GM18873 (cell line): ENCODE measurements at regions not wholly inside any gene's neighbourhood (a gene's known extent, or its start where the extent isn't known, plus 50 kb on each side); places are given as distances from the start of the nearest gene placed in this dataset.
"Not testable (repeated sequence)": the region's sequence is repeated elsewhere in the genome, so short reads cannot be mapped to it uniquely, and the experiment has no call there.

Source experiments
- ATAC-seq: cut with Tn5 transposase; IDR thresholded peaks from one replicate; pipeline ENCODE4 v1.9.1; 2021; ENCODE audit warnings: mild to moderate bottlenecking, moderate library complexity, moderate number of reproducible peaks; ENCODE audit not compliant: unreplicated experiment, low FRiP score

DNA sequence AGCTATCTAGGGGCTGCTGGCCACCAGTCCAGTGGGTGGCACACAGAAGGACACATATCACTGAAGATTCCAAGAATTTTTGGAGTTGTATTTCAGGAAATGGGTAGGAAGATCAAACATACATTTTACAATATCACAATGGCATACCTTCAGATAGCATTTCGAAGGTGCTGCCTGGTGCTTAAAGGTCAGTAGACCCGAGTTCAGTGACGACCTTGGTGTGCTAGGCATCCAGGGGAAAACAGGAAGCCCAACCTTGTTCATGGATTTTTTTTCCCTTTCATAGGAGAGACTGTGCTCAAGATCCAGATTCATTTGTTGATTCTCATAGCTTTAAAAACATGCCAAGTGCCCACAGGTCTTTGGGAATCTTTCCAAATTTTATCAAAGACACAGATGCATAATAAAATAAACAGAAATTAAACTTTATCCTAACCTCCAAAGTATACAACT is 51.0 kb upstream of the RCBTB2 start:
- no peak for ATAC-seq

DNA sequence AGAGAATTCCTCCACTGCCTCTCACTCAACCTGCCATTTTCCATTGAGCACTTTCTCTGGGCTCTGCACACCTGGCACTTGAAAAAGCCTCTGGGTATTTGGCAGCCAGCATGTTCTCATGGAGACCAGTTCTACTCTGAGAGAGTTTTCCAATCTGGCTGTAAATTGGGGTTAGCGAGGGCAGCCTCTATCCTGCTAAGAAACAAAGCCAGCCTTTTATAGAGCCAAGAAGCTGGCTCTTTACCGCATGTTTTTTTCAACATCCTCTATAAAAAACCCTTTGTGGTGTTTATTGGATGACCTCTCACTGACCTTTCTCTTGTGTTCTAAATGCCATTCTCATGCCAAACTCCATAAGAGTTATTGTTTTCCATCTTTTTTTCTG is 52.6 kb upstream of the RCBTB2 start:
- no peak for ATAC-seq

- no peak for ATAC-seq
These were observed 53.8 kb upstream of the RCBTB2 start for GRCh38 chr13:48586591-48587103.

- ATAC-seq = no peak
These were observed 55.2 kb upstream of the RCBTB2 start for GRCh38 chr13:48588120-48588519.

DNA sequence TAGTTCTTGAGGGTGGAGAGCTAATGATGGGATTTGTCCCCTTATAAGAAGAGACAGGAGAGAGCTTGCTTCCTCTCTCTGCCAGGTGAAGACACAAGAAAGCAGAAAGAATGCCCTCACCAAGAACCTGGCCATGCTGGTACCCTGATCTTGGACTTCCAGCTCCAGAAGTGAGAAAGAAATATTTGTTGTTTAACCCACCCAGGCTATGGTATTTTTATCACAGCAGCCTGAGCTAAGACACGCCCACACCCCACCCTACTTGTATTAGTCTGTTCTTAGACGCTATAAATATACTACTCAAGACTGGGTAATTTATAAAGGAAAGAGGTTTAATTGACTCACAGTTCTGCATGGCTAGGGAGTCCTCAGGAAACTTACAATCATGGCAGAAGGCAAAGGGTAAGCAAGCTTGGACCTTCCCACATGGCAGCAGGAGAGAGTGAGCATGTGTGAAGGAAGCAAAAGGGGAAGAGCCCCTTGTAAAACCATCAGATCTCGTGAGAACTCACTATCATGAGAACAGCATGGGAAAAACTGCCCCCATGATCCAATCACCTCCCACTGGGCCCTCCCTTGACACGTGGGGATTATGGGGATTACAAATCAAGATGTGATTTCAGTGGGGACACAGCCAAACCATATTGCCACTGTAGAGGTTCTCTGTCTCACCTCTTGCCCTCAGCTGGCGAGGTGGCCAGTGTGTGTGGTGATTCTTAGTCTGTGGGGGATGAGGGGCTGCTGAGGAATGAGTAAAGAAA is 57.4 kb upstream of the RCBTB2 start:
- no peak for ATAC-seq

DNA sequence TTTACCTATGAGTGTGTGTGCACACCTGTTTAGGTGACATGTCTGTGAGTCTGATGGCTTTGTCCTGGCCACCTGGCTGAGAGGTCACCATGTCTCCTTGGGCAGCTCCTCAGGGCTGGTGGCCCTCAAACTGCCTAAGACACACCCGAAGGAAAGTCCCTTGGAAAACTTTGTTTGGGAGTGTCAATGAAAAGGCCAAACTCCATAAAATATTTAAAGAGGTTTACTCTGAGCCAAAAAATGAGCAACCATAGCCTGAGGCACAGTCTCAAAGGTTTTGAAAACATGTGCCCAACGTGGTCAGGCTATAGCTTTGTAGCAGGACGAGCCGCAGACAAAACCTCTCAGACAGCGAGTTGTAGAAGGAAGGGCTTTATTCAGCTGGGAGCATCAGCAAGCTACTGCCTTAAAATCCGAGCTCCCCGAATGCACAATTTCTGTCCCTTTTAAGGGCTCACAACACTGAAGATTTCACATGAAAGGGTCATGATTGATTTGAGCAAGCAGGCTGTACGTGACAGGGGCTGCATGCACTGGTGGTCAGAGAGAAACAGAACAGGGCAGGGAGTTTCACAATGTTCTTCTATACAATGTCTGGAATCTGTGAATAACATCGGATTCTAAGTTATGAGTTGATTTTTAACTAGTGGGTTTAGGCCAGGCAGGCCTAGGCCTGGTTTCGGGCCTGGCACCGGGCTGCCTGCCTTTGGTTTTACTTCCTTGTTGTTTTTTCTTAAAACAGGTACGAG is 58.4 kb upstream of the RCBTB2 start:
- not testable (repeated sequence) for ATAC-seq

- no peak for ATAC-seq
These were observed 59.2 kb upstream of the RCBTB2 start for GRCh38 chr13:48591889-48592687.

- ATAC-seq = no peak
These were observed 59.8 kb upstream of the RCBTB2 start for GRCh38 chr13:48592688-48593049.

- ATAC-seq = no peak
These were observed 60.2 kb upstream of the CYSLTR2 start for GRCh38 chr13:48593536-48593935.

- ATAC-seq = peak; percentile 43
These were observed 59.5 kb upstream of the CYSLTR2 start for GRCh38 chr13:48594096-48594815.

DNA sequence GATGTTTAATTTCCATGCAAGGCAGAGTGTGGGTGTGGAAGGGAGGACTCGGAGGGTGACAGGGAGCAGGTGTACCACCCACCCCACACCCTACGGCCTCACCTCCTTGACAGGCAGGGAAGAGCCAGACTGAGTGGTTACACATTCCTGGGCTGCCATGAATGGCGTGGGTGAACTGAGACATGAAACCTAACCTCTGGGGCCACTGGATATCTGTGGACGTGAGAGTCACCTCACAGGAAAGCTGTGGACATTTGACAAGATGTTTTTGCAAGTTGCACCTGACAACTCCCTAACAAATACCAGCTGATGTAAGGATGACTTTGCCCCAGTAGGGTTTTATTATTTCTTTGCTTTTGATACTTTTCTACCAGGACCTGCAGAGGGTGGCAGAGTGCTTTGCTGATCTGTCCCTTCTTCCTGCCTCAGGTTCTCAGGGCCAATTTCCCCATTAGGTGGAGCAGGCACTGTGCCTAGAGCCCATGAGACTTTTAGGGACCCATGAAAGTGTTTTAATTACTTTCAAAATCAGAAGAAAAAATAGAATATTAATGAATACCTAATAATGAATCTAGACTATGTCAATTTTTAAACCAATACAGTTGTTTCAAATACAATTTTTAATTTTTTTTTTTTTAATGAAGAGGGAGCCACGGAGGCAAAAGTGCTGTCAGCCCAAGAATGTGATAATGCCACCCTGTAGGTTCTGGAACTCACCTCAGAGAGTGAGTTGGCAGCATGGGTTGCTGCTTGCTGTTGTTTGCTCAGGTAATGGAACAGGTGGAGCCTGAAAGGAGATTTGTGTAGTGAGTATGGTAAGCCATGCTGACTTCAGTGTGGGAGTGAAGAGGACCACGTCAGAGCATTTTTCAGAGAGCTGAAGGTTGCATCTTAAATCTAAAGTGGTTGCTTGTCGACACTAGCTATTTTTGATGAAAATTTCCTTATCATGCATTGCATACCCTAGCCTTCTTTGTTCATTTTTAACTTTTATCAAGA is 58.0 kb upstream of the CYSLTR2 start:
- ATAC-seq = peak; percentile 52

DNA sequence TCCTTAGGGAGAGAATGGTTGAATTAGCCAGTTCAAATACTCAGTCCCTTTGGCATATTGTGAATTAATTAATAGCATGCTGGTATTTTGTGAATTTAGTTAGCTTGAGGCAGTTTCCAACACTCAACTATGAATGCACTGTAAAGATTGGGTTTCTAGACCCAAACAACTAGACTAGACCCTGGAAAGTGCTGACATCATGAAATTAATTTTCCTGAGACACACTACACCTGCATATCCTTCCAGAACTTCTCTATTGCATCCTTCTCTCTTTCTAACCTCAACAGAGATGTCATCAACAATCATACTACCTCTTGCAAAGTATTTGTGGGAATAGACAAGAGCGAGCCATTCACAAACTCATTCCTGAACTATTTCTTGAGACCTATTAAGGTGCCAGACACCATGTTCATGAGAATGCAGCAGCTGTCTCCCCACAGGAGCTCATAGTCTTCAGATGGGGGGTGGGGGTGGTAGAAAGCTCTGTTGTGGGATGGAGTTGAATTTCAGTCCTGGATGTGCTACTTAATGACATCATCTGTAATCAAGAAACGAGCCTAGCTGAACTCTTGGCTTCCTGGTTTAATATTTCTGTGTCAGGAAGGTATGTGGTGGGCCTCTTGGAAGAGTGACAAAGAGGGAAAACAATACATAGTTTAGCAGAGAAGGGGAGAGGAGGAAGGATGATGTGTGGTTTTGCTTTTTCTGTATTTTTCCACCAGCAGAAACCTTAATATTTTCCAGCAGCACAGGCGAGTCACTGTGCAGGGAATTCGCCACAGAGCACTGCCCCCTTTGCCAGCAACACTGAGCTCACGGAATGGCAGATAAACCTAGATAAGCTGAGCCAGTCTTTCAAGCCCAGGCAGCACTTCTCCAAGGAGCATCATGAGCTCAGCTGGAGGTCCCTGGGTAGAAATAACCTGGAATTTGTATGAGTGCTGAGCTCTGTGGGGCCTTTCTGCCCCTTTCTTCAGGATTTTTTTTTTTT is 53.1 kb upstream of the CYSLTR2 start:
- ATAC-seq = no peak

GRCh38 chr13:48602296-48603016 is 51.3 kb upstream of the CYSLTR2 start:
- ATAC-seq = no peak

GRCh38 chr13:48603375-48603774 is 50.4 kb upstream of the CYSLTR2 start:
- no peak for ATAC-seq
